ENCODE measurements at regions not wholly inside any gene's neighbourhood (a gene's known extent, or its start where the extent isn't known, plus 50 kb on each side); places are given as distances from the start of the nearest gene placed in this dataset.
"Not testable (repeated sequence)": the region's sequence is repeated elsewhere in the genome, so short reads cannot be mapped to it uniquely, and the experiment has no call there.

GRCh38 chr9:39678534-39679263, 323.2 kb downstream of the SPATA31A1 start:
- not testable (repeated sequence) for H3K36me3 ChIP-seq (ENCODE audit: insufficient read depth, low read length); ATAC-seq (ENCODE audit: insufficient read depth, low read depth); H3K27ac ChIP-seq (ENCODE audit: low read length); H3K9ac ChIP-seq (ENCODE audit: low read depth, low read length); H3K79me2 ChIP-seq (ENCODE audit: insufficient read depth, low read length); H3K9me3 ChIP-seq (ENCODE audit: insufficient read depth, low read length, severe bottlenecking); H3K27me3 ChIP-seq (ENCODE audit: insufficient read depth, low read length, poor library complexity); H3K4me1 ChIP-seq (ENCODE audit: insufficient read depth, low read length); H3K4me2 ChIP-seq (ENCODE audit: insufficient read depth, low read length); DNase-seq; H2AFZ ChIP-seq (ENCODE audit: low read depth, low read length); H3K4me3 ChIP-seq (ENCODE audit: low read depth in 1 of 2, low read length in 2 of 2); H4K20me1 ChIP-seq (ENCODE audit: insufficient read depth, low read length)

- not testable (repeated sequence) for H3K79me2 ChIP-seq (ENCODE audit: insufficient read depth, low read length); DNase-seq; H4K20me1 ChIP-seq (ENCODE audit: insufficient read depth, low read length); H3K4me1 ChIP-seq (ENCODE audit: insufficient read depth, low read length); H3K9me3 ChIP-seq (ENCODE audit: insufficient read depth, low read length, severe bottlenecking); H3K4me3 ChIP-seq (ENCODE audit: low read depth in 1 of 2, low read length in 2 of 2); H3K9ac ChIP-seq (ENCODE audit: low read depth, low read length); H2AFZ ChIP-seq (ENCODE audit: low read depth, low read length); H3K36me3 ChIP-seq (ENCODE audit: insufficient read depth, low read length); ATAC-seq (ENCODE audit: insufficient read depth, low read depth); H3K27ac ChIP-seq (ENCODE audit: low read length); H3K4me2 ChIP-seq (ENCODE audit: insufficient read depth, low read length); H3K27me3 ChIP-seq (ENCODE audit: insufficient read depth, low read length, poor library complexity)
Measured at GRCh38 chr9:39680694-39681401, 325.4 kb downstream of the SPATA31A1 start.

DNA sequence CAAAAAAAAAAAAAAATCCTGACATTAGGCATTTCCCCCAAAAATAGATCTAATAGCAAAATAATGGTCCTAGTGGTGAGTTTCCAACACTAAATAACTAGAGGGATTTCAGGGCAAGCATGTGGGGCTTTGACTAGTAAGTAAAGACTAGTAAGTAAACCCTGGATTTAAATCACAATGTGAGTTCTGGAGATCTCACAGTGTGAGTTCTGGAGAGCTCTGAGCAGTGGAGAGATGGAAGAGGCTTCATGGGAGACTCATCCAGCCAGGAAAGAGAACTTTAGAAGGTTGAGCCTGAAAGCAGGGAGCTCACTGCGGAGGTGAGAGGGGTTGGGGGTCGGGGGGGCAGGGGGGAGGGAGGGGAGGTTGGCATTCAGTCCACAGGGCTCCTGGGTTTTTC, 373.4 kb downstream of the SPATA31A1 start:
- not testable (repeated sequence) for H3K4me2 ChIP-seq (ENCODE audit: insufficient read depth, low read length); H3K4me3 ChIP-seq (ENCODE audit: low read depth in 1 of 2, low read length in 2 of 2); DNase-seq

GRCh38 chr9:39744898-39745297, 389.4 kb downstream of the SPATA31A1 start:
- H3K9ac ChIP-seq (ENCODE audit: low read depth, low read length); H3K27ac ChIP-seq (ENCODE audit: low read length); ATAC-seq (ENCODE audit: insufficient read depth, low read depth); H3K9me3 ChIP-seq (ENCODE audit: insufficient read depth, low read length, severe bottlenecking); H3K4me3 ChIP-seq (ENCODE audit: low read depth in 1 of 2, low read length in 2 of 2); H2AFZ ChIP-seq (ENCODE audit: low read depth, low read length); H4K20me1 ChIP-seq (ENCODE audit: insufficient read depth, low read length); H3K4me1 ChIP-seq (ENCODE audit: insufficient read depth, low read length); H3K79me2 ChIP-seq (ENCODE audit: insufficient read depth, low read length); DNase-seq; H3K27me3 ChIP-seq (ENCODE audit: insufficient read depth, low read length, poor library complexity); H3K36me3 ChIP-seq (ENCODE audit: insufficient read depth, low read length); H3K4me2 ChIP-seq (ENCODE audit: insufficient read depth, low read length): not testable (repeated sequence)

More for the DNA sequence above, 373.4 kb downstream of the SPATA31A1 start:
- H3K9me3 ChIP-seq (ENCODE audit: insufficient read depth, low read length, severe bottlenecking); H3K27me3 ChIP-seq (ENCODE audit: insufficient read depth, low read length, poor library complexity); H3K9ac ChIP-seq (ENCODE audit: low read depth, low read length); H3K79me2 ChIP-seq (ENCODE audit: insufficient read depth, low read length); H3K27ac ChIP-seq (ENCODE audit: low read length); ATAC-seq (ENCODE audit: insufficient read depth, low read depth); H4K20me1 ChIP-seq (ENCODE audit: insufficient read depth, low read length); H2AFZ ChIP-seq (ENCODE audit: low read depth, low read length); H3K4me1 ChIP-seq (ENCODE audit: insufficient read depth, low read length); H3K36me3 ChIP-seq (ENCODE audit: insufficient read depth, low read length): not testable (repeated sequence)

GRCh38 chr9:39775570-39775969, 420.1 kb downstream of the SPATA31A1 start:
- H2AFZ ChIP-seq (ENCODE audit: low read depth, low read length); H3K27me3 ChIP-seq (ENCODE audit: insufficient read depth, low read length, poor library complexity); H3K4me3 ChIP-seq (ENCODE audit: low read depth in 1 of 2, low read length in 2 of 2); H3K79me2 ChIP-seq (ENCODE audit: insufficient read depth, low read length); H3K9ac ChIP-seq (ENCODE audit: low read depth, low read length); H4K20me1 ChIP-seq (ENCODE audit: insufficient read depth, low read length); H3K9me3 ChIP-seq (ENCODE audit: insufficient read depth, low read length, severe bottlenecking); H3K4me1 ChIP-seq (ENCODE audit: insufficient read depth, low read length); H3K4me2 ChIP-seq (ENCODE audit: insufficient read depth, low read length); H3K27ac ChIP-seq (ENCODE audit: low read length); H3K36me3 ChIP-seq (ENCODE audit: insufficient read depth, low read length); ATAC-seq (ENCODE audit: insufficient read depth, low read depth); DNase-seq: not testable (repeated sequence)

DNA sequence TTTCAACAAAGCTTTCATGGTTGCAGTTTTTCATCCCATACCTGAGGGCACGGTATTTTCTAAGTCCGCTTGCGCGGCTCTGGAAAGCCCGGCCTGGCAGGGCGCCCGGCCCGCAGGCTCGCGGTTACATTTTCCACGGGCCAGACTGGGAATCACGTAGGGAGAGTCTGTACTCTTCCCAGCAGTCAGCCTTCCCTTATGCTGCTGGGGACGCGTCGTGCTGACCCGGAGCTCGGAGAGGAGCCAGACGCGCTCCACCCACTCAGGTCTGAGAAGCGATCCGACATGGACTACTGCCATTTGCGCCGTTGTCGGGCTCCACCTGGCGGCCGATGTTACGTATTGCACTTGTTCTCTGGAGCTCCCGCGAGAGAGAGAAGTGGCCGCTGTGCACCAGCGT, 435.9 kb downstream of the SPATA31A1 start:
- not testable (repeated sequence) for H3K27me3 ChIP-seq (ENCODE audit: insufficient read depth, low read length, poor library complexity); H3K36me3 ChIP-seq (ENCODE audit: insufficient read depth, low read length); H2AFZ ChIP-seq (ENCODE audit: low read depth, low read length); H3K9ac ChIP-seq (ENCODE audit: low read depth, low read length); H3K27ac ChIP-seq (ENCODE audit: low read length); H3K79me2 ChIP-seq (ENCODE audit: insufficient read depth, low read length); H3K4me2 ChIP-seq (ENCODE audit: insufficient read depth, low read length); DNase-seq; H3K4me3 ChIP-seq (ENCODE audit: low read depth in 1 of 2, low read length in 2 of 2); H4K20me1 ChIP-seq (ENCODE audit: insufficient read depth, low read length); H3K9me3 ChIP-seq (ENCODE audit: insufficient read depth, low read length, severe bottlenecking); H3K4me1 ChIP-seq (ENCODE audit: insufficient read depth, low read length)
- ATAC-seq (ENCODE audit: insufficient read depth, low read depth): 0 out of 3 replicates have a peak, but pooled peaks have one; percentile 33

GRCh38 chr9:39797935-39798334, 442.5 kb downstream of the SPATA31A1 start:
- not testable (repeated sequence) for H3K27me3 ChIP-seq (ENCODE audit: insufficient read depth, low read length, poor library complexity); ATAC-seq (ENCODE audit: insufficient read depth, low read depth); H3K27ac ChIP-seq (ENCODE audit: low read length); H3K79me2 ChIP-seq (ENCODE audit: insufficient read depth, low read length); H3K9ac ChIP-seq (ENCODE audit: low read depth, low read length); H3K4me1 ChIP-seq (ENCODE audit: insufficient read depth, low read length); H3K4me3 ChIP-seq (ENCODE audit: low read depth in 1 of 2, low read length in 2 of 2); H3K36me3 ChIP-seq (ENCODE audit: insufficient read depth, low read length); H2AFZ ChIP-seq (ENCODE audit: low read depth, low read length); H4K20me1 ChIP-seq (ENCODE audit: insufficient read depth, low read length); DNase-seq; H3K4me2 ChIP-seq (ENCODE audit: insufficient read depth, low read length); H3K9me3 ChIP-seq (ENCODE audit: insufficient read depth, low read length, severe bottlenecking)

DNA sequence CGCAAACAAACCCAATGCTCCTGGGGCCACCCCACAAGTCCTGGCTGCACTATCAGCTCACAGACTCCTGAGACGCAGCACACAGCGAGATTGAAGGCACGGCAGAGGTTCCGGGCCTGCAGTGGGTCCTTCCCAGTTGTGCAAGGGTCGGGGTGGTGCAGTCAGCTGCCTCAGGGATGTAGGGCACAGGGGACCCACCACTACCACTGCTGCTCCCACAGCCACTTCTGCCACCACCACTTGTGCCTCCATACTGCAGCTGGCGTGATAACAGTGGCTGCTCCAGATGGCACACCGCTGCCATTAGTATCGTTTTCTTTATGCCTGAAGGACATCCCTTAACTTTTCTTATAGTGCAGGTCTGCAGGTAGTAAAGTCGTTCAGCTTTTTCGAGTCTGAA, 443.8 kb downstream of the SPATA31A1 start:
- H3K27me3 ChIP-seq (ENCODE audit: insufficient read depth, low read length, poor library complexity); H3K27ac ChIP-seq (ENCODE audit: low read length); H3K4me1 ChIP-seq (ENCODE audit: insufficient read depth, low read length); H3K9me3 ChIP-seq (ENCODE audit: insufficient read depth, low read length, severe bottlenecking); H3K4me3 ChIP-seq (ENCODE audit: low read depth in 1 of 2, low read length in 2 of 2); H3K9ac ChIP-seq (ENCODE audit: low read depth, low read length); H3K36me3 ChIP-seq (ENCODE audit: insufficient read depth, low read length); DNase-seq; H3K79me2 ChIP-seq (ENCODE audit: insufficient read depth, low read length); H4K20me1 ChIP-seq (ENCODE audit: insufficient read depth, low read length); ATAC-seq (ENCODE audit: insufficient read depth, low read depth); H2AFZ ChIP-seq (ENCODE audit: low read depth, low read length); H3K4me2 ChIP-seq (ENCODE audit: insufficient read depth, low read length): not testable (repeated sequence)

Measured in DND-41 (cell line).